ENCODE measurements at regions not wholly inside any gene's neighbourhood (a gene's known extent, or its start where the extent isn't known, plus 50 kb on each side); places are given as distances from the start of the nearest gene placed in this dataset.

DNA sequence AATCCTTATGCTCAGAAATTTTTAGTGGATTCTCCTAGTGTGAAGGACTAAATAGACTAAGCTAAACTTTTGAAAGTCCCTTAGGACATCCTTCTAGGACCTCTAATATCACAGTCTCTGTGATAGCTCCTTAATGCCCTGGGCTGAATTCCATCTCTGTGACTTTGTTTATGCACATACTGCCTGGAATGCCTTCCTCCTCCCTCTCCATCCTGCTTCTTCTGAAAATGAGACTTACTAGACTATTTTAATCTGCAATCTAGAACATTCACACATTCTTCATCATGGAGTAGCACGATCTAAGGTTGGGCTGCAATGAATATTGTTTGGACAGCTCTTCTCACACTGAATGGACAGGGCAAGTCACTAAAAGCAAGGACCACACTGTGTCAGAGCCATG lies 65.0 kb upstream of the MSX1 start:
- Histone ChIP-seq H3K9me3 (ENCODE audit: severe bottlenecking) (no peaks in the 10 kb centered on the region), H3K27me3 (ENCODE audit: insufficient read depth, poor library complexity, severe bottlenecking) (no peaks in the 10 kb centered on the region), H3K36me3 (ENCODE audit: low read depth) (no peaks in the 10 kb centered on the region), H3K4me1 (ENCODE audit: insufficient read depth, poor library complexity, severe bottlenecking) (no peaks in the 10 kb centered on the region), H3K4me3 (ENCODE audit: severe bottlenecking) (no peak overlapping the region), H3K27ac (ENCODE audit: poor library complexity, severe bottlenecking) (no peak overlapping the region)
- ATAC-seq (ENCODE audit: low read depth) (no peak), DNase-seq (ENCODE audit: low spot score) (no peak)
- TF ChIP-seq, protein P1, sequence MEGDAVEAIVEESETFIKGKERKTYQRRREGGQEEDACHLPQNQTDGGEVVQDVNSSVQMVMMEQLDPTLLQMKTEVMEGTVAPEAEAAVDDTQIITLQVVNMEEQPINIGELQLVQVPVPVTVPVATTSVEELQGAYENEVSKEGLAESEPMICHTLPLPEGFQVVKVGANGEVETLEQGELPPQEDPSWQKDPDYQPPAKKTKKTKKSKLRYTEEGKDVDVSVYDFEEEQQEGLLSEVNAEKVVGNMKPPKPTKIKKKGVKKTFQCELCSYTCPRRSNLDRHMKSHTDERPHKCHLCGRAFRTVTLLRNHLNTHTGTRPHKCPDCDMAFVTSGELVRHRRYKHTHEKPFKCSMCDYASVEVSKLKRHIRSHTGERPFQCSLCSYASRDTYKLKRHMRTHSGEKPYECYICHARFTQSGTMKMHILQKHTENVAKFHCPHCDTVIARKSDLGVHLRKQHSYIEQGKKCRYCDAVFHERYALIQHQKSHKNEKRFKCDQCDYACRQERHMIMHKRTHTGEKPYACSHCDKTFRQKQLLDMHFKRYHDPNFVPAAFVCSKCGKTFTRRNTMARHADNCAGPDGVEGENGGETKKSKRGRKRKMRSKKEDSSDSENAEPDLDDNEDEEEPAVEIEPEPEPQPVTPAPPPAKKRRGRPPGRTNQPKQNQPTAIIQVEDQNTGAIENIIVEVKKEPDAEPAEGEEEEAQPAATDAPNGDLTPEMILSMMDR (IDR thresholded peaks at IDR 0.05; ENCODE audit: poor library complexity, severe bottlenecking) = no peak

DNA sequence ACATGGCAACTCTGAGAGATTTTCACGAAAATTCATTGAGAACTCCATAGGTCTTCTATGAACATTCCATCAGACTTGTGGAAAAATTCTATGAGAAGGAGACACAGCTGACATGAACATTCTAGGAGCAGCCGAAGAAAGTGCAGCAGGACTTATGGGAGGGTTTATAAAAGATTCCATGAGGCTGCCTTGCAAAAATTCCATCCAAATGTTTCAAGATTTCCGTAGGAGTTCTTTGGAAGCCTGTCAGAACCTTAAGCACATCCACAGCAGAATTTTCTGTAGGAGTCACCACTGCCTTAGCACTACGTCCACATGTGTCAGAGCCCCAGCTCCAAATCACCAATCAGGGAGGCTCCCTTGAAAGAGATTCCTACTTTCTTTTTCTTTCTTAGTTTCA lies 67.0 kb upstream of the MSX1 start:
- TF ChIP-seq, protein P1 (IDR thresholded peaks at IDR 0.05; ENCODE audit: poor library complexity, severe bottlenecking) = no peak
- no peak for ATAC-seq (ENCODE audit: low read depth)
- no peak overlapping the region for H3K27ac ChIP-seq (ENCODE audit: poor library complexity, severe bottlenecking)
- DNase-seq (ENCODE audit: low spot score) = no peak
- no peaks in the 10 kb centered on the region for H3K27me3 ChIP-seq (ENCODE audit: insufficient read depth, poor library complexity, severe bottlenecking)
- no peaks in the 10 kb centered on the region for H3K36me3 ChIP-seq (ENCODE audit: low read depth)
- H3K9me3 ChIP-seq (ENCODE audit: severe bottlenecking) = no peaks in the 10 kb centered on the region
- no peaks in the 10 kb centered on the region for H3K4me1 ChIP-seq (ENCODE audit: insufficient read depth, poor library complexity, severe bottlenecking)
- H3K4me3 ChIP-seq (ENCODE audit: severe bottlenecking) = no peak overlapping the region

DNA sequence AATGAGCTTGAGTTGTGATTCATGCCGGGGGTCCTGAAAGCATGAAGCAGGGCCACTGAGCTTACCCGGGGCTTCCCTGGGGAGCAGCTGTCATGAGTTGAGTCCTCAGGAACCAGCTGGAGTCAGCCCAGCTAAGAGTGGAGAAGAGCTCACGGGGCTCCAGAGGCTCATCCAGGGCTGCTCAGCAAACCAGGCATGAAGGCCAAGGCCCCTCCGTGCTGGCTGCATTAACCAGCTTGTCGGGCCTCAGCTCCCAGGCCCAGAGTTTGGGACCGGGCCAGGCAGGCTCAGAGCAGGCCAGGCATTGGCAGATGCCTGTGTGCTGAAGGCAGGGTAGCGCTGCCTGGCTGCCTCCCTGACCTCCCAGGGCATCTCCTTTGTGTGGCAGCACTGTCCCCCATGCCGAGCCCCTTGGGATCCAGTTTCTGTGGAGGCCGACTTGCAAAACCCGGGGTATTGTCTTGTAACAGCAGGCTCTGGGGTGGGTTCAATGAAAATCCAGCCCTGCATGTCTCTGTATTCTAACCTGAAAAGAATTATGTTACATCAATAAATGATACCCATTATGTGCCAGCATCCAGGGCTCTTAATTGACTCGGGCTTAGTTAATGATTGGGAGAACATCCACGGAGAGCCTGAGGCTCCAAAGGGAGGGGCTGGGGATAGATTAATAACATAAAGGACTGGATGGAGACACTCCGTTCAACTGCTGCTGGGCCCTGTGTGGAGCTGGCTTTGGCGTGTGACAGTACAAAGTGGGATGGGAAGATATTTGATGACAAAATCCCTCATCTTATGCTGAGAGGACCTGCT lies 68.0 kb upstream of the MSX1 start:
- H3K9me3 ChIP-seq (ENCODE audit: severe bottlenecking) = no peaks in the 10 kb centered on the region
- ATAC-seq (ENCODE audit: low read depth) = no peak
- H3K36me3 ChIP-seq (ENCODE audit: low read depth) = no peaks in the 10 kb centered on the region
- H3K4me3 ChIP-seq (ENCODE audit: severe bottlenecking) = no peak overlapping the region
- no peaks in the 10 kb centered on the region for H3K4me1 ChIP-seq (ENCODE audit: insufficient read depth, poor library complexity, severe bottlenecking)
- no peaks in the 10 kb centered on the region for H3K27me3 ChIP-seq (ENCODE audit: insufficient read depth, poor library complexity, severe bottlenecking)
- DNase-seq (ENCODE audit: low spot score) = no peak
- no peak overlapping the region for H3K27ac ChIP-seq (ENCODE audit: poor library complexity, severe bottlenecking)
- TF ChIP-seq, protein P1 (IDR thresholded peaks at IDR 0.05; ENCODE audit: poor library complexity, severe bottlenecking) = no peak

DNA sequence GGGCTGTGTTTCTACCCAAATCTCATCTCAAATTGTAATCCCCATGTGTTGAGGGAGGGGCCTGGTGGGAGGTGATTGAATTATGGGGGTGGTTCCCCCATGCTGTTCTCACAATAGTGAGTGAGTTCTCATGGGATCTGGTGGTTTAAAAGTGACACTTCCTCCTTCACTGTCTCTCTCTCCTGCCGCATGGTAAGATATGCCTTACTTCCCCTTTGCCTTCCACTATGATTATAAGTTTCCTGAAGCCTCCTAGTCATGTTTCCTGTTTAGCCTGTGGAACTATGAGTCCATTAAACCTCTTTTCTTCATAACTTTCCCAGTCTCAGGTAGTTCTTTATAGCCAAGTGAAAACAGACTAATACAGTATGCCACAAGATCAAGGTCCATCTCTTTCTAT lies 70.0 kb upstream of the MSX1 start:
- no peaks in the 10 kb centered on the region for H3K36me3 ChIP-seq (ENCODE audit: low read depth)
- no peaks in the 10 kb centered on the region for H3K27me3 ChIP-seq (ENCODE audit: insufficient read depth, poor library complexity, severe bottlenecking)
- DNase-seq (ENCODE audit: low spot score) = no peak
- no peak overlapping the region for H3K27ac ChIP-seq (ENCODE audit: poor library complexity, severe bottlenecking)
- no peak overlapping the region for H3K4me3 ChIP-seq (ENCODE audit: severe bottlenecking)
- no peak for ATAC-seq (ENCODE audit: low read depth)
- no peaks in the 10 kb centered on the region for H3K4me1 ChIP-seq (ENCODE audit: insufficient read depth, poor library complexity, severe bottlenecking)
- H3K9me3 ChIP-seq (ENCODE audit: severe bottlenecking) = no peaks in the 10 kb centered on the region
- TF ChIP-seq, protein P1 (IDR thresholded peaks at IDR 0.05; ENCODE audit: poor library complexity, severe bottlenecking) = no peak

DNA sequence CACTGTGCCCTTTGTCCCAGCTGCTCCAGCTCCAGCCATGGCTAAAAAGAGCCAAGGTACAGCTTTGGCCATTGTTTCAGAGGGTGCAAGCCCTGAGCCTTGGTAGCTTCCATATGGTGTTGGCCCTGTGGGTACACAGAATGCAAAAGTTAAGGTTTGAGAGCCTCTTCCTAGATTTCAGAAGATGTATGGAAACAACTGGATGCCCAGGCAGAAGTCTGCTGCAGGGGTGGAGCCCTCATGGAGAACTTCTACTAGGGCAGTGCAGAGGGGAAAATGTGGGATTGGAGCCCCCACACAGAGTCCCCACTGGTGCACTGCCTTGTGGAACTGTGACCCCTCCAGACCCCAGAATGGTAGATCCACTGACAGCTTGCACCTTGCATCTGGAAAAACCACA lies 70.9 kb upstream of the MSX1 start:
- Histone ChIP-seq H3K27ac (ENCODE audit: poor library complexity, severe bottlenecking) (no peak overlapping the region), H3K9me3 (ENCODE audit: severe bottlenecking) (no peaks in the 10 kb centered on the region), H3K36me3 (ENCODE audit: low read depth) (no peaks in the 10 kb centered on the region), H3K4me3 (ENCODE audit: severe bottlenecking) (no peak overlapping the region), H3K27me3 (ENCODE audit: insufficient read depth, poor library complexity, severe bottlenecking) (no peaks in the 10 kb centered on the region), H3K4me1 (ENCODE audit: insufficient read depth, poor library complexity, severe bottlenecking) (no peaks in the 10 kb centered on the region)
- ATAC-seq (ENCODE audit: low read depth) (no peak), DNase-seq (ENCODE audit: low spot score) (no peak)
- TF ChIP-seq, protein P1 (IDR thresholded peaks at IDR 0.05; ENCODE audit: poor library complexity, severe bottlenecking) = no peak

All from RWPE2 (cell line).